ENCODE measurements at regions not wholly inside any gene's neighbourhood (a gene's known extent, or its start where the extent isn't known, plus 50 kb on each side); places are given as distances from the start of the nearest gene placed in this dataset.

DNA sequence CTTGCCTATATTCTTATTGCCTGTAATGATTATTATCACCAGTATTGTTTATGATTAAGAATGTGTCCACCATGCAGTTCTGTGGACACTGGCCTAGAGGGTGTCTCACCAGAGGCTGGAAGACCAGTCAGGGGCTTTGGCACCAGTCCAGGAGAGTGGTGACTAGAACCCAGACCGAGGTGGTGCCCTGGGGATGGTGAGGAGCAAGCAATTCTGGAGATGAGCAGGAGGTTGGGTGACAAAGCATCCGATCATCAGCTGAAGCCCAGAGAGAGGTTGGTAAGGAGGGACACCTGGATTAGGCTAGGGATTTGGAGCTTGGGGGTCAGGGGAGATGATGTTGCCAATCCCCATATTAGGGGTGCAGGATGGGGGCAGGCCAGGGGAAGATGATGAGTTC, 124.4 kb downstream of the EMX2 start:
- DNase-seq (ENCODE audit: low read depth in 1 of 2, low spot score in 1 of 2) (no peak), ATAC-seq (no peak), FAIRE-seq (no peak)
- Histone ChIP-seq H3K9me3 (no peaks in the 10 kb centered on the region), H3K4me3 (no peak overlapping the region), H3K4me2 (no peak overlapping the region), H3K27ac (no peak overlapping the region), H3K4me1 (peaks cover 12% of the 10 kb centered on the region; the same call in 2 of the 3 replicates)
- CTCF ChIA-PET, result interaction anchor here (0.6 kb wide), 1 partner anchor 310 kb away, joined by 3 read pairs; no protein-coding TSS in a partner anchor
- POLR2A ChIA-PET, result no interaction called here
- TF ChIP-seq FOXS1 (CRISPR knock-in tag; IDR thresholded peaks at IDR 0.05) (no peak), ZNF302 (CRISPR knock-in tag; IDR thresholded peaks at IDR 0.05) (no peak)
- TF ChIP-seq, protein P1, sequence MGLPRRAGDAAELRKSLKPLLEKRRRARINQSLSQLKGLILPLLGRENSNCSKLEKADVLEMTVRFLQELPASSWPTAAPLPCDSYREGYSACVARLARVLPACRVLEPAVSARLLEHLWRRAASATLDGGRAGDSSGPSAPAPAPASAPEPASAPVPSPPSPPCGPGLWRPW (IDR thresholded peaks at IDR 0.05), result no peak
- 38% methylated on average over 2 of the region's 2 CpGs for WGBS (ENCODE audit: missing lambda C conversion rate)

DNA sequence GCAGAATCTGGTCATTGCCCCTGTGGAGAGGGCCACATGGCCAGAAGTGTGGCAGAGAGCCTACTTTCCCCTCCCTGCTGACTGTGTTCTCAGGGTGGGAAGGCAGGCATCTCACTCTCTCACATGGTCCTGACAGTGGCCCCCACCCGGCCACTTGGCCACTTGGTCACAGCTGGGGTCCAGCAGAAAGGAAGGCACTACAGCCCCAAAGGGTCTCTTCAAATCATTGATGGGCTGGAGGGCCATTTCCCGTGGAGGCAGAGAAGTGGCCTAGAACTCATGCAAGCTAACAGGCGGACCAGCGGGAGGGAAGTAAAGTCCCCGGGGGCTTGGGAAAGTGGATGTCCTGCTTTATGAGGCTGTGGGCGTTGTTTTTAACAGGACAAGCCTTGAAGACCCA, 125.3 kb downstream of the EMX2 start:
- H3K9me3 ChIP-seq, result no peaks in the 10 kb centered on the region
- 72% methylated on average over 5 of the region's 6 CpGs for whole genome bisulfite sequencing (ENCODE audit: missing lambda C conversion rate)
- CTCF ChIA-PET, result no interaction called here
- peaks cover 12% of the 10 kb centered on the region; the same call in 2 of the 3 replicates for H3K4me1 ChIP-seq
- no peak overlapping the region for H3K27ac ChIP-seq
- FAIRE-seq, result no peak
- no peak overlapping the region for H3K4me3 ChIP-seq
- ATAC-seq, result no peak
- DNase-seq (ENCODE audit: low read depth in 1 of 2, low spot score in 1 of 2), result no peak
- TF ChIP-seq ZC3H11A (IDR thresholded peaks at IDR 0.05) (no peak), CBX8 (IDR thresholded peaks at IDR 0.05) (no peak)
- TF ChIP-seq, protein P2, sequence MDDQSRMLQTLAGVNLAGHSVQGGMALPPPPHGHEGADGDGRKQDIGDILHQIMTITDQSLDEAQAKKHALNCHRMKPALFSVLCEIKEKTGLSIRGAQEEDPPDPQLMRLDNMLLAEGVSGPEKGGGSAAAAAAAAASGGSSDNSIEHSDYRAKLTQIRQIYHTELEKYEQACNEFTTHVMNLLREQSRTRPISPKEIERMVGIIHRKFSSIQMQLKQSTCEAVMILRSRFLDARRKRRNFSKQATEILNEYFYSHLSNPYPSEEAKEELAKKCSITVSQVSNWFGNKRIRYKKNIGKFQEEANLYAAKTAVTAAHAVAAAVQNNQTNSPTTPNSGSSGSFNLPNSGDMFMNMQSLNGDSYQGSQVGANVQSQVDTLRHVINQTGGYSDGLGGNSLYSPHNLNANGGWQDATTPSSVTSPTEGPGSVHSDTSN (IDR thresholded peaks at IDR 0.05), result no peak
- POLR2A ChIA-PET, result no interaction called here
- no peak overlapping the region for H3K4me2 ChIP-seq

GRCh38 chr10:117668327-117669008, 125.9 kb downstream of the EMX2 start:
- CTCF ChIA-PET, result no interaction called here
- ATAC-seq, result no peak
- WGBS (ENCODE audit: missing lambda C conversion rate), result 37% methylated on average over 2 of the region's 2 CpGs

DNA sequence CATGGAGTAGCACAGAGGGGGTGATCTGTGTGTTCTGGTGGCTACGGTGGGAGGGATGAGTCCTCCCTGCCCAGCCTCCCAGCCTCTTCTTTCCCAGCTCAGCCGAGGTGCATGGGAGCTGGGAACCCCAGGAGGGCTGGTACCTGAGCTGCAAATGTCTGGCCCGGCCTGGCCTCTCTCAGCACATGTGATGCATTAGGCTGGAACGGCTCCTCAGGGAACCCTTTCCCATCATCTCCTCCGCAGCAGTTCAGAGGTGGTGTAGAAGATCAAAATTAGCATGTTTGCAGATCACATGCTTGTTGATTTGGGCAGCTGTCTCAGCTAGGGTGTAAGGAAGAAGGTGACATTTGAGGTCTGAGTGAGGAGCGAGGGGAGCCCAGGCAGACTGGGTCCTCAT, 126.6 kb downstream of the EMX2 start:
- no peak overlapping the region for H3K4me3 ChIP-seq
- CTCF ChIA-PET, result no interaction called here
- peaks cover under 1% of the 10 kb centered on the region; the same call in 2 of the 3 replicates for H3K4me1 ChIP-seq
- FAIRE-seq (no peak), ATAC-seq (no peak), DNase-seq (ENCODE audit: low read depth in 1 of 2, low spot score in 1 of 2) (no peak)
- 48% methylated on average over 6 of the region's 6 CpGs for WGBS (ENCODE audit: missing lambda C conversion rate)
- H3K4me2 ChIP-seq, result no peak overlapping the region
- no peaks in the 10 kb centered on the region for H3K9me3 ChIP-seq
- POLR2A ChIA-PET, result no interaction called here
- H3K27ac ChIP-seq, result no peak overlapping the region
- no peak for TF ChIP-seq KDM1A (IDR thresholded peaks at IDR 0.05; ENCODE audit: low read depth)
- TF ChIP-seq JUNB (IDR thresholded peaks at IDR 0.05), result no peak
- TF ChIP-seq, protein P3, sequence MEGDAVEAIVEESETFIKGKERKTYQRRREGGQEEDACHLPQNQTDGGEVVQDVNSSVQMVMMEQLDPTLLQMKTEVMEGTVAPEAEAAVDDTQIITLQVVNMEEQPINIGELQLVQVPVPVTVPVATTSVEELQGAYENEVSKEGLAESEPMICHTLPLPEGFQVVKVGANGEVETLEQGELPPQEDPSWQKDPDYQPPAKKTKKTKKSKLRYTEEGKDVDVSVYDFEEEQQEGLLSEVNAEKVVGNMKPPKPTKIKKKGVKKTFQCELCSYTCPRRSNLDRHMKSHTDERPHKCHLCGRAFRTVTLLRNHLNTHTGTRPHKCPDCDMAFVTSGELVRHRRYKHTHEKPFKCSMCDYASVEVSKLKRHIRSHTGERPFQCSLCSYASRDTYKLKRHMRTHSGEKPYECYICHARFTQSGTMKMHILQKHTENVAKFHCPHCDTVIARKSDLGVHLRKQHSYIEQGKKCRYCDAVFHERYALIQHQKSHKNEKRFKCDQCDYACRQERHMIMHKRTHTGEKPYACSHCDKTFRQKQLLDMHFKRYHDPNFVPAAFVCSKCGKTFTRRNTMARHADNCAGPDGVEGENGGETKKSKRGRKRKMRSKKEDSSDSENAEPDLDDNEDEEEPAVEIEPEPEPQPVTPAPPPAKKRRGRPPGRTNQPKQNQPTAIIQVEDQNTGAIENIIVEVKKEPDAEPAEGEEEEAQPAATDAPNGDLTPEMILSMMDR (IDR thresholded peaks at IDR 0.05), result no peak
- no peak for TF ChIP-seq CBX8 (IDR thresholded peaks at IDR 0.05)
- no peak for TF ChIP-seq RAD21 (conservative IDR thresholded peaks at IDR 0.05 in 1 of 2, IDR thresholded peaks at IDR 0.05 in 1 of 2)
- no peak for TF ChIP-seq NPAS2 (CRISPR knock-in tag; IDR thresholded peaks at IDR 0.05; ENCODE audit: borderline replicate concordance)
- TF ChIP-seq NR3C1 (IDR thresholded peaks at IDR 0.05), result no peak
- no peak for TF ChIP-seq BCL3 (IDR thresholded peaks at IDR 0.05)
- TF ChIP-seq, protein P4, sequence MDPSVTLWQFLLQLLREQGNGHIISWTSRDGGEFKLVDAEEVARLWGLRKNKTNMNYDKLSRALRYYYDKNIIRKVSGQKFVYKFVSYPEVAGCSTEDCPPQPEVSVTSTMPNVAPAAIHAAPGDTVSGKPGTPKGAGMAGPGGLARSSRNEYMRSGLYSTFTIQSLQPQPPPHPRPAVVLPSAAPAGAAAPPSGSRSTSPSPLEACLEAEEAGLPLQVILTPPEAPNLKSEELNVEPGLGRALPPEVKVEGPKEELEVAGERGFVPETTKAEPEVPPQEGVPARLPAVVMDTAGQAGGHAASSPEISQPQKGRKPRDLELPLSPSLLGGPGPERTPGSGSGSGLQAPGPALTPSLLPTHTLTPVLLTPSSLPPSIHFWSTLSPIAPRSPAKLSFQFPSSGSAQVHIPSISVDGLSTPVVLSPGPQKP (IDR thresholded peaks at IDR 0.05; ENCODE audit: low read depth, low read length), result no peak
- TF ChIP-seq GATA3 (IDR thresholded peaks at IDR 0.05; ENCODE audit: borderline replicate concordance), result no peak
- no peak for TF ChIP-seq HOXB5 (CRISPR knock-in tag; IDR thresholded peaks at IDR 0.05)
- TF ChIP-seq ZC3H11A (IDR thresholded peaks at IDR 0.05), result no peak
- TF ChIP-seq TFCP2L1 (CRISPR knock-in tag; IDR thresholded peaks at IDR 0.05), result no peak
- TF ChIP-seq RARB (CRISPR knock-in tag; IDR thresholded peaks at IDR 0.05), result no peak

More at GRCh38 chr10:117668327-117669008, 125.9 kb downstream of the EMX2 start:
- TF ChIP-seq TFCP2L1 (CRISPR knock-in tag; IDR thresholded peaks at IDR 0.05) (no peak), CHD4 (IDR thresholded peaks at IDR 0.05; ENCODE audit: borderline replicate concordance) (no peak), EHF (CRISPR knock-in tag; IDR thresholded peaks at IDR 0.05) (no peak), RFX5 (IDR thresholded peaks at IDR 0.05) (no peak), BHLHE40 (IDR thresholded peaks at IDR 0.05; ENCODE audit: low read depth, low read length) (no peak), MAZ (IDR thresholded peaks at IDR 0.05; ENCODE audit: borderline replicate concordance, low read depth, low read length) (no peak)
- H3K27ac ChIP-seq, result no peak overlapping the region
- DNase-seq (ENCODE audit: low read depth in 1 of 2, low spot score in 1 of 2) (no peak), FAIRE-seq (no peak)
- peaks cover 7% of the 10 kb centered on the region; the same call in 2 of the 3 replicates for H3K4me1 ChIP-seq
- no peak overlapping the region for H3K4me2 ChIP-seq
- H3K4me3 ChIP-seq, result no peak overlapping the region
- no peaks in the 10 kb centered on the region for H3K9me3 ChIP-seq
- POLR2A ChIA-PET, result no interaction called here

Measured in A549 (cell line).